ENCODE measurements at regions not wholly inside any gene's neighbourhood (a gene's known extent, or its start where the extent isn't known, plus 50 kb on each side); places are given as distances from the start of the nearest gene placed in this dataset.

DNA sequence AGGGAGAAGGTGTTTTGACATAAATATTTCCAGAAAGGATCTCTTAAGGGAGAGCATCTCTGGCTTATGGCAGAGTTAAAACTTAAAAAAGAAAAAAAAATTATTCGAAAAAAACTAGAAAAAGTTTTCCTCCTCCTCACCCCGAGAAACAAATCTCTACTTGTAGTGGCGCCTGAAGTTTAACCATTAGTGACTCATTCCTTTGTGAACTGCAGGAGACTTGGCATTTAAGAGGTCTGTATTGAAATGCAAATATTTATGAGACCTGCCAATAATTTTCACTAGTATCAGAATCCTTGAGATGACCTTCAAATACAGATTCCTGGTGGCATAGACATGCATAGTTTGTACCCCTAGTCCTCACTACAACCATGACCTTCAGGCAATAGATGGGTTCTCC is 64.9 kb upstream of the MED4 start:
- TF ChIP-seq, protein P1, sequence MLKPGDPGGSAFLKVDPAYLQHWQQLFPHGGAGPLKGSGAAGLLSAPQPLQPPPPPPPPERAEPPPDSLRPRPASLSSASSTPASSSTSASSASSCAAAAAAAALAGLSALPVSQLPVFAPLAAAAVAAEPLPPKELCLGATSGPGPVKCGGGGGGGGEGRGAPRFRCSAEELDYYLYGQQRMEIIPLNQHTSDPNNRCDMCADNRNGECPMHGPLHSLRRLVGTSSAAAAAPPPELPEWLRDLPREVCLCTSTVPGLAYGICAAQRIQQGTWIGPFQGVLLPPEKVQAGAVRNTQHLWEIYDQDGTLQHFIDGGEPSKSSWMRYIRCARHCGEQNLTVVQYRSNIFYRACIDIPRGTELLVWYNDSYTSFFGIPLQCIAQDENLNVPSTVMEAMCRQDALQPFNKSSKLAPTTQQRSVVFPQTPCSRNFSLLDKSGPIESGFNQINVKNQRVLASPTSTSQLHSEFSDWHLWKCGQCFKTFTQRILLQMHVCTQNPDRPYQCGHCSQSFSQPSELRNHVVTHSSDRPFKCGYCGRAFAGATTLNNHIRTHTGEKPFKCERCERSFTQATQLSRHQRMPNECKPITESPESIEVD (tag by site-specific recombination; IDR thresholded peaks at IDR 0.05) = no peak
- TF ChIP-seq, protein P2, sequence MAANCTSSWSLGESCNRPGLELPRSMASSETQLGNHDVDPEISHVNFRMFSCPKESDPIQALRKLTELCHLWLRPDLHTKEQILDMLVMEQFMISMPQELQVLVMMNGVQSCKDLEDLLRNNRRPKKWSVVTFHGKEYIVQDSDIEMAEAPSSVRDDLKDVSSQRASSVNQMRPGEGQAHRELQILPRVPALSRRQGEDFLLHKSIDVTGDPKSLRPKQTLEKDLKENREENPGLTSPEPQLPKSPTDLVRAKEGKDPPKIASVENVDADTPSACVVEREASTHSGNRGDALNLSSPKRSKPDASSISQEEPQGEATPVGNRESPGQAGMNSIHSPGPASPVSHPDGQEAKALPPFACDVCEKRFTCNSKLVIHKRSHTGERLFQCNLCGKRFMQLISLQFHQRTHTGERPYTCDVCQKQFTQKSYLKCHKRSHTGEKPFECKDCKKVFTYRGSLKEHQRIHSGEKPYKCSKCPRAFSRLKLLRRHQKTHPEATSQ (tag by site-specific recombination; IDR thresholded peaks at IDR 0.05) = no peak
- TF ChIP-seq, protein P3, sequence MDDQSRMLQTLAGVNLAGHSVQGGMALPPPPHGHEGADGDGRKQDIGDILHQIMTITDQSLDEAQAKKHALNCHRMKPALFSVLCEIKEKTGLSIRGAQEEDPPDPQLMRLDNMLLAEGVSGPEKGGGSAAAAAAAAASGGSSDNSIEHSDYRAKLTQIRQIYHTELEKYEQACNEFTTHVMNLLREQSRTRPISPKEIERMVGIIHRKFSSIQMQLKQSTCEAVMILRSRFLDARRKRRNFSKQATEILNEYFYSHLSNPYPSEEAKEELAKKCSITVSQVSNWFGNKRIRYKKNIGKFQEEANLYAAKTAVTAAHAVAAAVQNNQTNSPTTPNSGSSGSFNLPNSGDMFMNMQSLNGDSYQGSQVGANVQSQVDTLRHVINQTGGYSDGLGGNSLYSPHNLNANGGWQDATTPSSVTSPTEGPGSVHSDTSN (CRISPR knock-in tag; IDR thresholded peaks at IDR 0.05) = no peak
- TF ChIP-seq ZNF114 (tag by site-specific recombination; IDR thresholded peaks at IDR 0.05) (no peak), ZNF600 (tag by site-specific recombination; IDR thresholded peaks at IDR 0.05) (no peak), ZNF423 (tag by site-specific recombination; IDR thresholded peaks at IDR 0.05) (no peak), YY1 (tag by site-specific recombination; IDR thresholded peaks at IDR 0.05) (no peak), MZF1 (tag by site-specific recombination; IDR thresholded peaks at IDR 0.05; ENCODE audit: borderline replicate concordance) (no peak), ZFP41 (tag by site-specific recombination; IDR thresholded peaks at IDR 0.05; ENCODE audit: borderline replicate concordance) (no peak)
- TF ChIP-seq, protein P4, sequence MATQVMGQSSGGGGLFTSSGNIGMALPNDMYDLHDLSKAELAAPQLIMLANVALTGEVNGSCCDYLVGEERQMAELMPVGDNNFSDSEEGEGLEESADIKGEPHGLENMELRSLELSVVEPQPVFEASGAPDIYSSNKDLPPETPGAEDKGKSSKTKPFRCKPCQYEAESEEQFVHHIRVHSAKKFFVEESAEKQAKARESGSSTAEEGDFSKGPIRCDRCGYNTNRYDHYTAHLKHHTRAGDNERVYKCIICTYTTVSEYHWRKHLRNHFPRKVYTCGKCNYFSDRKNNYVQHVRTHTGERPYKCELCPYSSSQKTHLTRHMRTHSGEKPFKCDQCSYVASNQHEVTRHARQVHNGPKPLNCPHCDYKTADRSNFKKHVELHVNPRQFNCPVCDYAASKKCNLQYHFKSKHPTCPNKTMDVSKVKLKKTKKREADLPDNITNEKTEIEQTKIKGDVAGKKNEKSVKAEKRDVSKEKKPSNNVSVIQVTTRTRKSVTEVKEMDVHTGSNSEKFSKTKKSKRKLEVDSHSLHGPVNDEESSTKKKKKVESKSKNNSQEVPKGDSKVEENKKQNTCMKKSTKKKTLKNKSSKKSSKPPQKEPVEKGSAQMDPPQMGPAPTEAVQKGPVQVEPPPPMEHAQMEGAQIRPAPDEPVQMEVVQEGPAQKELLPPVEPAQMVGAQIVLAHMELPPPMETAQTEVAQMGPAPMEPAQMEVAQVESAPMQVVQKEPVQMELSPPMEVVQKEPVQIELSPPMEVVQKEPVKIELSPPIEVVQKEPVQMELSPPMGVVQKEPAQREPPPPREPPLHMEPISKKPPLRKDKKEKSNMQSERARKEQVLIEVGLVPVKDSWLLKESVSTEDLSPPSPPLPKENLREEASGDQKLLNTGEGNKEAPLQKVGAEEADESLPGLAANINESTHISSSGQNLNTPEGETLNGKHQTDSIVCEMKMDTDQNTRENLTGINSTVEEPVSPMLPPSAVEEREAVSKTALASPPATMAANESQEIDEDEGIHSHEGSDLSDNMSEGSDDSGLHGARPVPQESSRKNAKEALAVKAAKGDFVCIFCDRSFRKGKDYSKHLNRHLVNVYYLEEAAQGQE (tag by site-specific recombination; IDR thresholded peaks at IDR 0.05) = no peak
- TF ChIP-seq, protein P5, sequence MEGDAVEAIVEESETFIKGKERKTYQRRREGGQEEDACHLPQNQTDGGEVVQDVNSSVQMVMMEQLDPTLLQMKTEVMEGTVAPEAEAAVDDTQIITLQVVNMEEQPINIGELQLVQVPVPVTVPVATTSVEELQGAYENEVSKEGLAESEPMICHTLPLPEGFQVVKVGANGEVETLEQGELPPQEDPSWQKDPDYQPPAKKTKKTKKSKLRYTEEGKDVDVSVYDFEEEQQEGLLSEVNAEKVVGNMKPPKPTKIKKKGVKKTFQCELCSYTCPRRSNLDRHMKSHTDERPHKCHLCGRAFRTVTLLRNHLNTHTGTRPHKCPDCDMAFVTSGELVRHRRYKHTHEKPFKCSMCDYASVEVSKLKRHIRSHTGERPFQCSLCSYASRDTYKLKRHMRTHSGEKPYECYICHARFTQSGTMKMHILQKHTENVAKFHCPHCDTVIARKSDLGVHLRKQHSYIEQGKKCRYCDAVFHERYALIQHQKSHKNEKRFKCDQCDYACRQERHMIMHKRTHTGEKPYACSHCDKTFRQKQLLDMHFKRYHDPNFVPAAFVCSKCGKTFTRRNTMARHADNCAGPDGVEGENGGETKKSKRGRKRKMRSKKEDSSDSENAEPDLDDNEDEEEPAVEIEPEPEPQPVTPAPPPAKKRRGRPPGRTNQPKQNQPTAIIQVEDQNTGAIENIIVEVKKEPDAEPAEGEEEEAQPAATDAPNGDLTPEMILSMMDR (tag by site-specific recombination; IDR thresholded peaks at IDR 0.05) = no peak

Data from HEK293 (cell line).